ENCODE measurements at regions not wholly inside any gene's neighbourhood (a gene's known extent, or its start where the extent isn't known, plus 50 kb on each side); places are given as distances from the start of the nearest gene placed in this dataset.

GRCh38 chr12:91505006-91505405 is 322.4 kb upstream of the DCN start:
- no peak overlapping the region for H3K4me3 ChIP-seq (ENCODE audit: low read depth, low read length, poor library complexity, severe bottlenecking)
- no peak for TF ChIP-seq EZH2 (IDR thresholded peaks at IDR 0.05; ENCODE audit: borderline replicate concordance, low read length)
- H3K27me3 ChIP-seq (ENCODE audit: insufficient read depth, low read length) = no peaks in the 10 kb centered on the region
- no peaks in the 10 kb centered on the region for H3K4me1 ChIP-seq (ENCODE audit: insufficient read depth, low read length, severe bottlenecking)
- no peaks in the 10 kb centered on the region for H3K79me2 ChIP-seq (ENCODE audit: insufficient read depth, low read length)
- no peaks in the 10 kb centered on the region for H3K9me2 ChIP-seq (ENCODE audit: low read depth, low read length)
- H3F3A ChIP-seq (ENCODE audit: insufficient read depth, low read length) = no peaks in the 10 kb centered on the region
- H2AFZ ChIP-seq (ENCODE audit: low read length) = no peak overlapping the region
- H3K36me3 ChIP-seq (ENCODE audit: insufficient read depth, low read length) = no peaks in the 10 kb centered on the region
- H3K9ac ChIP-seq (ENCODE audit: low read length) = no peak overlapping the region
- H4K20me1 ChIP-seq (ENCODE audit: insufficient read depth, low read length) = no peaks in the 10 kb centered on the region
- H3K9me3 ChIP-seq (ENCODE audit: low read length) = no peaks in the 10 kb centered on the region
- H3K4me2 ChIP-seq (ENCODE audit: low read length) = no peak overlapping the region
- H3K27ac ChIP-seq (ENCODE audit: low read depth, low read length, poor library complexity, severe bottlenecking) = no peak overlapping the region

- Histone ChIP-seq H3K9me2 (ENCODE audit: low read depth, low read length) (no peaks in the 10 kb centered on the region), H2AFZ (ENCODE audit: low read length) (no peak overlapping the region), H3K27me3 (ENCODE audit: insufficient read depth, low read length) (no peaks in the 10 kb centered on the region), H3K27ac (ENCODE audit: low read depth, low read length, poor library complexity, severe bottlenecking) (no peak overlapping the region), H3K9ac (ENCODE audit: low read length) (no peak overlapping the region), H3K4me2 (ENCODE audit: low read length) (no peak overlapping the region), H4K20me1 (ENCODE audit: insufficient read depth, low read length) (no peaks in the 10 kb centered on the region), H3F3A (ENCODE audit: insufficient read depth, low read length) (no peaks in the 10 kb centered on the region), H3K79me2 (ENCODE audit: insufficient read depth, low read length) (no peaks in the 10 kb centered on the region), H3K4me1 (ENCODE audit: insufficient read depth, low read length, severe bottlenecking) (no peaks in the 10 kb centered on the region), H3K36me3 (ENCODE audit: insufficient read depth, low read length) (no peaks in the 10 kb centered on the region), H3K4me3 (ENCODE audit: low read depth, low read length, poor library complexity, severe bottlenecking) (no peak overlapping the region), H3K9me3 (ENCODE audit: low read length) (no peaks in the 10 kb centered on the region)
- TF ChIP-seq CTCF (IDR thresholded peaks at IDR 0.05; ENCODE audit: low read length) (no peak), EZH2 (IDR thresholded peaks at IDR 0.05; ENCODE audit: borderline replicate concordance, low read length) (no peak)
Observed at GRCh38 chr12:91502208-91502607, 319.6 kb upstream of the DCN start.

GRCh38 chr12:91496337-91496736 is 313.7 kb upstream of the DCN start:
- Histone ChIP-seq H3K9me2 (ENCODE audit: low read depth, low read length) (no peaks in the 10 kb centered on the region), H3K79me2 (ENCODE audit: insufficient read depth, low read length) (no peaks in the 10 kb centered on the region), H2AFZ (ENCODE audit: low read length) (no peak overlapping the region), H3K27me3 (ENCODE audit: insufficient read depth, low read length) (no peaks in the 10 kb centered on the region), H3K9me3 (ENCODE audit: low read length) (no peaks in the 10 kb centered on the region), H3K9ac (ENCODE audit: low read length) (no peak overlapping the region), H3K27ac (ENCODE audit: low read depth, low read length, poor library complexity, severe bottlenecking) (no peak overlapping the region), H3K4me1 (ENCODE audit: insufficient read depth, low read length, severe bottlenecking) (no peaks in the 10 kb centered on the region), H3K4me3 (ENCODE audit: low read depth, low read length, poor library complexity, severe bottlenecking) (no peak overlapping the region), H3K36me3 (ENCODE audit: insufficient read depth, low read length) (no peaks in the 10 kb centered on the region), H3K4me2 (ENCODE audit: low read length) (no peak overlapping the region), H4K20me1 (ENCODE audit: insufficient read depth, low read length) (no peaks in the 10 kb centered on the region), H3F3A (ENCODE audit: insufficient read depth, low read length) (no peaks in the 10 kb centered on the region)
- TF ChIP-seq CTCF (IDR thresholded peaks at IDR 0.05; ENCODE audit: low read length) (no peak), EZH2 (IDR thresholded peaks at IDR 0.05; ENCODE audit: borderline replicate concordance, low read length) (no peak)

GRCh38 chr12:91493308-91493707 is 310.7 kb upstream of the DCN start:
- no peaks in the 10 kb centered on the region for H3K9me3 ChIP-seq (ENCODE audit: low read length)
- H3K36me3 ChIP-seq (ENCODE audit: insufficient read depth, low read length) = no peaks in the 10 kb centered on the region
- H3K27ac ChIP-seq (ENCODE audit: low read depth, low read length, poor library complexity, severe bottlenecking) = no peak overlapping the region
- H3K9ac ChIP-seq (ENCODE audit: low read length) = no peak overlapping the region
- H3K4me3 ChIP-seq (ENCODE audit: low read depth, low read length, poor library complexity, severe bottlenecking) = no peak overlapping the region
- H4K20me1 ChIP-seq (ENCODE audit: insufficient read depth, low read length) = no peaks in the 10 kb centered on the region
- no peak for TF ChIP-seq CTCF (IDR thresholded peaks at IDR 0.05; ENCODE audit: low read length)
- TF ChIP-seq EZH2 (IDR thresholded peaks at IDR 0.05; ENCODE audit: borderline replicate concordance, low read length) = no peak
- no peaks in the 10 kb centered on the region for H3K9me2 ChIP-seq (ENCODE audit: low read depth, low read length)
- H3K4me1 ChIP-seq (ENCODE audit: insufficient read depth, low read length, severe bottlenecking) = no peaks in the 10 kb centered on the region
- no peaks in the 10 kb centered on the region for H3F3A ChIP-seq (ENCODE audit: insufficient read depth, low read length)
- no peaks in the 10 kb centered on the region for H3K27me3 ChIP-seq (ENCODE audit: insufficient read depth, low read length)
- no peak overlapping the region for H2AFZ ChIP-seq (ENCODE audit: low read length)
- H3K4me2 ChIP-seq (ENCODE audit: low read length) = no peak overlapping the region
- no peaks in the 10 kb centered on the region for H3K79me2 ChIP-seq (ENCODE audit: insufficient read depth, low read length)
